ENCODE measurements at regions not wholly inside any gene's neighbourhood (a gene's known extent, or its start where the extent isn't known, plus 50 kb on each side); places are given as distances from the start of the nearest gene placed in this dataset.

GRCh38 chr3:148146241-148146640, 551.5 kb upstream of the AGTR1 start:
- DNase-seq (ENCODE audit: low read depth in 1 of 2, low spot score in 1 of 2) = no peak

GRCh38 chr3:148146947-148147826, 550.5 kb upstream of the AGTR1 start:
- DNase-seq (ENCODE audit: low read depth in 1 of 2, low spot score in 1 of 2) = no peak

DNA sequence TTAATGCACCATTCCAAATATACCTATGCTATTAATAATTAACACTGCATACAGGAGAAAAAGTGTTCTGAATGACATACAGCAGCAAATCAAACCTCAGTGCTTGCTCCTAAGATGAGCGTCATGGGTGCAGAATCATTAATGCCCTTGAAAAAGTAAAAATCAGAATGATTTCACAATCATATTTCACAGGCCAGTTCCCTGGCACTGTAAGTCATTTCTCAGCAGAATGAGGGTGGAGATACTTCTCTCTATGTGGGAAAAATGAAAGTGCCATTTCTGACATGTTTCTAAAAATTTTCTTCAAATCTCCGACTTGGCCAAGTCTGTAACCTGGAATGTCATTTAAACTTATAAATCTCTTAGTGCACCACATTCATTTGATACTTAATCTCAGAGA, 549.8 kb upstream of the AGTR1 start:
- DNase-seq (ENCODE audit: low read depth in 1 of 2, low spot score in 1 of 2) = no peak

GRCh38 chr3:148149556-148149955, 548.1 kb upstream of the AGTR1 start:
- DNase-seq (ENCODE audit: low read depth in 1 of 2, low spot score in 1 of 2) = no peak

- no peak for DNase-seq (ENCODE audit: low read depth in 1 of 2, low spot score in 1 of 2)
Observed at GRCh38 chr3:148150141-148150540, 547.6 kb upstream of the AGTR1 start.

GRCh38 chr3:148158210-148158609, 539.5 kb upstream of the AGTR1 start:
- DNase-seq (ENCODE audit: low read depth in 1 of 2, low spot score in 1 of 2) = no peak

GRCh38 chr3:148162132-148162531, 535.6 kb upstream of the AGTR1 start:
- DNase-seq (ENCODE audit: low read depth in 1 of 2, low spot score in 1 of 2) = no peak

DNA sequence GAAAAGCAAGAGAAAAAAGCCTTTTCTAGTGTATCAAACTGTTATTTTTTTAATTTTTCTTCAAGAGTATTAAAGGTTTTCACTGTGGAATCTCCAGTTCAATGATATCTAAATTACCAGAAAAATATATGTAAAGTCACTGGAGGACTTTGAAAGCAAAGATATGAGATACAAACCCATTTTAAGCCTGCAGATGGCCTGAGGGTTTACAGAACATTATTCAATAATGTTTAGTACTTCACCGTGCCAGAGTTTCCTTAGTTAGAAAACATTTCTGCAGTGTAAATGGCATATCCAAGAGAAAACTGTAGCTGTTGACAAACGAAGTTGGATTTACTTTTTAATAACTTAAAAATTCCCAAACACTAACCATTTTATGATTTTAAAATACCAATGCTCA, 529.4 kb upstream of the AGTR1 start:
- no peak for DNase-seq (ENCODE audit: low read depth in 1 of 2, low spot score in 1 of 2)

- DNase-seq (ENCODE audit: low read depth in 1 of 2, low spot score in 1 of 2) = no peak
Observed at GRCh38 chr3:148173851-148174250, 523.9 kb upstream of the AGTR1 start.

DNA sequence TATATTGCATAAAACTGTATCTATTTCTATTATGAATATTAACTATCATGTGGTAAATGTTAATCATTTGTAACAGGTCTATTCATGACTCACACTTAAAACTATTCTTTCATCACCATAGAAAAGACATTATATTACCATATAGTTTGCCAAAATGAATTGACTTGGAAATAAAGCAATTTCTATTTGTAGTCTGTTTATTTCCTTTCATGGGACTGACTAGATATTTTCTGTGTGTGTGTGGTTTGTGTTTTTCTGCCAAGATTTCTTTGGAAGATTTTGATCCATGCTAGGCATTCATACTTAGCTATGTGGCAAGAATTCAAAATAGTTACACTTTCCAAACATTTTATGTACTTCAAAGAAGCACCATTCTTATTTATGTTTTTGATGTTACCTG, 522.5 kb upstream of the AGTR1 start:
- DNase-seq (ENCODE audit: low read depth in 1 of 2, low spot score in 1 of 2) = no peak

- no peak for DNase-seq (ENCODE audit: low read depth in 1 of 2, low spot score in 1 of 2)
Observed at GRCh38 chr3:148178503-148178902, 519.2 kb upstream of the AGTR1 start.

GRCh38 chr3:148184798-148185197, 512.9 kb upstream of the AGTR1 start:
- DNase-seq (ENCODE audit: low read depth in 1 of 2, low spot score in 1 of 2) = no peak

DNA sequence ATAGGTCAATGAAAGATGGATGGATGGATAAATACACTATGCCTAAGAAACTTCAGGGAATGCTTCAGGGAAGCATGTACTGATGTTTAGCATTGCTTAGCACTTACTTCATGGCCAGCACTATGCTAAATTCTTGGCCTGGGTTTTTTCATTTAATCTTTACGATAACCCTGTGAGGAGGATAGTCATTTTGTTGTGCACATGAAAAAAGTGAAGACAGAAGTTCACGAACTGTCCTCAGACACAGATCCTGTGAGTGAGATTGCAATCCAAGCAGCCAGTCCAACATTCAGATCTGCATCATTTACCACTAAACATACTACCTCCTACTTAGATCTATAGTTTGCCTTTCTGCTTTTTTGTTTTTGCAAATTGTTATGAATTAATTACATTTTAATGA, 510.8 kb upstream of the AGTR1 start:
- DNase-seq (ENCODE audit: low read depth in 1 of 2, low spot score in 1 of 2) = no peak

GRCh38 chr3:148187296-148187695, 510.4 kb upstream of the AGTR1 start:
- no peak for DNase-seq (ENCODE audit: low read depth in 1 of 2, low spot score in 1 of 2)

DNA sequence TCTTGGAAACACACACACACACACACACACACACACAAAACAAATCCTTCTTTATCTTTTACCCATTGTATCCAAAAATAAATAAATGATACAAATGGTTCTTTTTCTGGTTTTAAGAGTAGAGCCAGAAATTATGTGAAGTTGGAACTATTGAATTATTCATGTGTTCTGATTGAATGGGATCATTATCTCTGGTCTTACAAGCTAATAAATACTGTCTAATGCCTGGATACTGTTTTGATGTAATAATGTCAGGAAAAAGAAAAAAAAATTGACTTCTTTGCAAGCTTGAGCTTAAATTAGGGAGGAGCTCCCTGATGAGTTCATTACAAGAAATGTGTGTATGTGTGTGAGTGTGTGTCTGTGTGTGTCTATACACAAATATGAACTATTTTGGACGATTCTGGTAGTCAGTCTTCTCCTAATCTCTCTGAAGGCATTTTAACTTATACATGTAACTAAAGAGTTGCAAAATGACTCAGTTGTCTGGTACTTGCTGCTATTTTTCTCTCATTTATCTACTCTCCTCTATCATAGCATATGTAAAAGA, 507.2 kb upstream of the AGTR1 start:
- no peak for DNase-seq (ENCODE audit: low read depth in 1 of 2, low spot score in 1 of 2)

GRCh38 chr3:148191966-148192365, 505.7 kb upstream of the AGTR1 start:
- no peak for DNase-seq (ENCODE audit: low read depth in 1 of 2, low spot score in 1 of 2)

GRCh38 chr3:148197061-148197460, 500.6 kb upstream of the AGTR1 start:
- DNase-seq (ENCODE audit: low read depth in 1 of 2, low spot score in 1 of 2) = no peak

DNA sequence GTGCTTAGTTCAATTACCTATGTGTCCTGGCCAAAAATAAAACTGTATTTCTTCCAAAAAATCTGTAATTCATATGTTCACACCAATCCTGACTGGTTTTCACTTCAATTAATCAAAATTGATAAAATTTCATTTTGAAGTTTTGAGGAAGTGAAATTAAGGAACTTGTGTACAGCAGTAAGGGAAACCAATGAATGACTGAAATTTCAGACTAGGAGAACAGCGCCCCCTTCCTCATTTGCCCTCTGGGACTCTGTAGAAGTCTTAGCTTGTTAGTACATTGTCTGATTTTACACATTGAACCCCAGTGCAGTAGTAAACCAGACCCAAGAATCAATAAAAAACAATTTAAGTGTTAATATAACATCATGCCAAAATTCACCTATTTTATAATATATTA, 495.3 kb upstream of the AGTR1 start:
- DNase-seq (ENCODE audit: low read depth in 1 of 2, low spot score in 1 of 2) = no peak

DNA sequence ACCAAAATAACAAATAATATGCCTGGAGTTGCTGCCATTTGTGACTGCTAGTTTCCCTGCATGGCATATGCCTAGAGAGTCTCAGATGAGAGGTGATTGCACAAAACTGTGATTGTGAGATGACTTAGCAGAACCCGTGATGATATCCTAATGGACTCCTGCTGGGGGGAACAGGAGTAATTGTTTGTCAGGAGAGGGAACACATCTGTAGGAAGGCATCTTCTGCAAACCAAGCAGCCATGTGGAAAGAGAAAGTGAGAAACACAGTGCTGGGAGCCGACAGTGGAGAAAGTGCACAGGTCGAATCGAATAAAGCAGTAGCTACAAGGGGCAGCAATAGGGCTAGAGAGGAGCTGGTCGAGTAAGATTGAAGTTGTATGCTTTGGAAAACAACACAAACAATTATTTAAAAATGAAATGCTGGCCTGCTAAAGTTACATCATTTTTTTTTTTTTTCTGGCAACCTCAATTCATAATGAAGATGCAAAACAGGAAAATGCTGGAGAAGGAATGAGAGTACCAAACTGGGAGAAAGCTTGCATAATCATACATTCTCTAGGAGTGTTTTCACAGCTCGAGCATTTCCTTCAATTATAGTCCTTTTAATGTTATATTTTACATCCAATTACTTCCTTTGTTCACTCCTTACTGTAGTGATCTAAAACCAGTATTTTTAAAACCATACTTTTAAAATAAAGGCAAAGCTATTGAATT, 494.2 kb upstream of the AGTR1 start:
- no peak for DNase-seq (ENCODE audit: low read depth in 1 of 2, low spot score in 1 of 2)

GRCh38 chr3:148204131-148204530, 493.6 kb upstream of the AGTR1 start:
- no peak for DNase-seq (ENCODE audit: low read depth in 1 of 2, low spot score in 1 of 2)

DNA sequence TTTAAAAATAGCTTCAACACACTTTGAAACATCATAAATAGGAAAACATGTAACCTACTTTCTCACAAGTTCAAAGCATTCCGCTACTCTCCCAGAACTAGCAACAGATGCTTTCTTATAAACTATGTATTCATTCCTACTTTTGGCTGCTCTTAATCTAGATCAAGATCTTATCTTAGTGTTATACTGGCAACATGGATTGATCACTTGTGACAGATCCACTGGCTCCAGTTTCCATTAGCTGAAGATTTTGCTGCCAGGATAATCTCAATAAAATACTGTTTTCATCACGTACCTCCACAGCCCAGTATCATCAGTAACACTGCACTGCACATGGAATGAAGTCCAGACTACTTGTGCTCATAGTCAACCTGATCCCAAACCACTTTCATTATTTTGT, 491.7 kb upstream of the AGTR1 start:
- no peak for DNase-seq (ENCODE audit: low read depth in 1 of 2, low spot score in 1 of 2)

- DNase-seq (ENCODE audit: low read depth in 1 of 2, low spot score in 1 of 2) = no peak
Observed at GRCh38 chr3:148206446-148206845, 491.3 kb upstream of the AGTR1 start.

All from activated T-helper 1 cell treated with anti-CD3 and anti-CD28 coated beads, Interleukin-2, amount 50 U/mL, for 16 hours (primary cell).